Umbilical cord (tissue), 1 donor: ENCODE measurements at regions not wholly inside any gene's neighbourhood (a gene's known extent, or its start where the extent isn't known, plus 50 kb on each side); places are given as distances from the start of the nearest gene placed in this dataset.

Experiments
- DNase-seq: peaks from one replicate; pipeline ENCODE4 v3.0.0-alpha.2; 2015; ENCODE audit warnings: low spot score

GRCh38 chr12:93133361-93133760, 204.3 kb upstream of the EEA1 start:
- no peak for DNase-seq

GRCh38 chr12:93134175-93134890, 205.2 kb upstream of the EEA1 start:
- no peak for DNase-seq

- DNase-seq: no peak
Measured at GRCh38 chr12:93134893-93135285, 205.8 kb upstream of the EEA1 start.

- no peak for DNase-seq
Measured at GRCh38 chr12:93135286-93136239, 206.5 kb upstream of the EEA1 start.

GRCh38 chr12:93136253-93137055, 207.4 kb upstream of the EEA1 start:
- no peak for DNase-seq

GRCh38 chr12:93137656-93138612, 208.8 kb upstream of the EEA1 start:
- no peak for DNase-seq

GRCh38 chr12:93139028-93139665, 210.1 kb upstream of the EEA1 start:
- no peak for DNase-seq

- no peak for DNase-seq
Measured at GRCh38 chr12:93140325-93140724, 211.2 kb upstream of the EEA1 start.

- no peak for DNase-seq
Measured at GRCh38 chr12:93140801-93141200, 211.7 kb upstream of the EEA1 start.

- no peak for DNase-seq
Measured at GRCh38 chr12:93142881-93143280, 213.8 kb upstream of the EEA1 start.

GRCh38 chr12:93144109-93144508, 215.0 kb upstream of the EEA1 start:
- DNase-seq: no peak

- no peak for DNase-seq
Measured at GRCh38 chr12:93145086-93145485, 216.0 kb upstream of the EEA1 start.

- no peak for DNase-seq
Measured at GRCh38 chr12:93146263-93146939, 217.3 kb upstream of the EEA1 start.

GRCh38 chr12:93146970-93147369, 217.9 kb upstream of the EEA1 start:
- DNase-seq: no peak

GRCh38 chr12:93148412-93148811, 219.3 kb upstream of the EEA1 start:
- DNase-seq: no peak

- DNase-seq: no peak
Measured at GRCh38 chr12:93149229-93149628, 220.1 kb upstream of the EEA1 start.

GRCh38 chr12:93151079-93151762, 222.1 kb upstream of the EEA1 start:
- DNase-seq: no peak

GRCh38 chr12:93152617-93153016, 223.5 kb upstream of the EEA1 start:
- DNase-seq: no peak

- no peak for DNase-seq
Measured at GRCh38 chr12:93153321-93153720, 224.2 kb upstream of the EEA1 start.
